Liver (tissue), 8 donors: ENCODE measurements at regions not wholly inside any gene's neighbourhood (a gene's known extent, or its start where the extent isn't known, plus 50 kb on each side); places are given as distances from the start of the nearest gene placed in this dataset.

ENCODE experiments used
- DNase-seq: peaks from one replicate; pipeline ENCODE4 v3.0.0-alpha.2; 2017; ENCODE audit warnings: low spot score
- H3K27ac ChIP-seq, 2 donors: one replicate each; pipeline ENCODE4 v1.7.0; 2013; ENCODE audit warnings: inconsistent platforms in 2 of 2, low read length in 2 of 2, control low read depth in 1 of 2, low read depth in 1 of 2, mild to moderate bottlenecking in 1 of 2
- H3K27me3 ChIP-seq, 4 donors: one replicate each; pipeline versions ENCODE4 v1.6.1 to v1.7.0; 2013; ENCODE audit warnings: low read length in 3 of 4, inconsistent platforms in 1 of 4, mild to moderate bottlenecking in 1 of 4, moderate library complexity in 1 of 4; ENCODE audit not compliant: control insufficient read depth in 4 of 4, insufficient read depth in 4 of 4
- H3K36me3 ChIP-seq, 4 donors: one replicate each; pipeline versions ENCODE4 v1.6.1 to v1.7.0; 2013; ENCODE audit warnings: low read length in 3 of 4, mild to moderate bottlenecking in 3 of 4, low read depth in 1 of 4, moderate library complexity in 1 of 4; ENCODE audit not compliant: control insufficient read depth in 4 of 4, insufficient read depth in 3 of 4
- H3K4me1 ChIP-seq, 4 donors: one replicate each; pipeline versions ENCODE4 v1.6.1 to v1.7.0; 2013; ENCODE audit warnings: low read length in 3 of 4, mild to moderate bottlenecking in 3 of 4, moderate library complexity in 1 of 4; ENCODE audit not compliant: control insufficient read depth in 4 of 4, insufficient read depth in 4 of 4
- H3K4me3 ChIP-seq, 3 donors: one replicate each; pipeline versions ENCODE4 v1.6.1 to v1.7.0; 2013; ENCODE audit warnings: low read length in 3 of 3, control low read depth in 1 of 3, low read depth in 1 of 3, mild to moderate bottlenecking in 1 of 3
- H3K9ac ChIP-seq, 2 donors: one replicate each; pipeline ENCODE4 v1.7.0; 2013; ENCODE audit warnings: low read length in 2 of 2, mild to moderate bottlenecking in 2 of 2, moderate library complexity in 2 of 2, control low read depth in 1 of 2, low read depth in 1 of 2
- H3K9me3 ChIP-seq, 4 donors: one replicate each; pipeline versions ENCODE4 v1.6.1 to v1.7.0; 2013; ENCODE audit warnings: low read length in 3 of 4; ENCODE audit not compliant: control insufficient read depth in 4 of 4
- EGR1 ChIP-seq, 2 donors: IDR thresholded peaks; 2 replicates each; pipeline ENCODE4 v1.6.1; 2016 to 2018; ENCODE audit warnings: antibody characterized with exemption in 2 of 2, low read depth in 2 of 2
- FOXA1 ChIP-seq: IDR thresholded peaks from 2 replicates; pipeline ENCODE4 v1.6.1; 2016; ENCODE audit warnings: antibody characterized with exemption
- FOXA2 ChIP-seq: IDR thresholded peaks from 2 replicates; pipeline ENCODE4 v1.6.1; 2016; ENCODE audit warnings: antibody characterized with exemption
- GABPA ChIP-seq, 2 donors: IDR thresholded peaks in 1 of 2; conservative IDR thresholded peaks in 1 of 2; 2 replicates each; pipeline ENCODE4 v1.6.1; 2016; ENCODE audit warnings: antibody characterized with exemption in 2 of 2, mild to moderate bottlenecking in 1 of 2, moderate library complexity in 1 of 2
- HNF4G ChIP-seq: IDR thresholded peaks from 2 replicates; pipeline ENCODE4 v1.6.1; 2016; ENCODE audit warnings: antibody characterized with exemption
- JUND ChIP-seq, 2 donors: IDR thresholded peaks; 2 replicates each; pipeline ENCODE4 v1.6.1; 2016; ENCODE audit warnings: antibody characterized with exemption in 2 of 2
- NR2F2 ChIP-seq: IDR thresholded peaks from 2 replicates; pipeline ENCODE4 v1.6.1; 2016; ENCODE audit warnings: antibody characterized with exemption
- RAD21 ChIP-seq, 2 donors: IDR thresholded peaks; 2 replicates each; pipeline ENCODE4 v1.6.1; 2016; ENCODE audit warnings: antibody characterized with exemption in 2 of 2, mild to moderate bottlenecking in 2 of 2
- RXRA ChIP-seq, 2 donors: IDR thresholded peaks; 2 replicates each; pipeline ENCODE4 v1.6.1; 2017 to 2018; ENCODE audit warnings: antibody characterized with exemption in 2 of 2, mild to moderate bottlenecking in 1 of 2
- SP1 ChIP-seq: IDR thresholded peaks from 2 replicates; pipeline ENCODE4 v1.6.1; 2018; ENCODE audit warnings: antibody characterized with exemption, mild to moderate bottlenecking
- TAF1 ChIP-seq: conservative IDR thresholded peaks from 2 replicates; pipeline ENCODE4 v1.6.1; 2016; ENCODE audit warnings: antibody characterized with exemption, mild to moderate bottlenecking
- YY1 ChIP-seq: IDR thresholded peaks from 2 replicates; pipeline ENCODE4 v1.6.1; 2016; ENCODE audit warnings: antibody characterized with exemption, mild to moderate bottlenecking
- WGBS: extraction: QIAGEN DNeasy Blood & Tissue Kit; methylation state at CpG from one replicate; pipeline ENCODE4 v1.1.7; 2013; 5-methylcytosine and 5-hydroxymethylcytosine counted together
- TF ChIP-seq, protein P1 (sequence below): fragments of 150-350 bp; IDR thresholded peaks from 2 replicates; pipeline ENCODE4 v1.5.1; 2017; ENCODE audit warnings: improper control_type of control experiment, low read depth, low read length; ENCODE audit not compliant: missing input control
- TF ChIP-seq, protein P2 (sequence below): IDR thresholded peaks from 2 replicates; pipeline ENCODE4 v1.6.1; 2016; ENCODE audit warnings: antibody characterized with exemption
- TF ChIP-seq, protein P3 (sequence below): IDR thresholded peaks from 2 replicates; pipeline ENCODE4 v1.6.1; 2016; ENCODE audit warnings: antibody characterized with exemption
- TF ChIP-seq, protein P4 (sequence below): IDR thresholded peaks from 2 replicates; pipeline ENCODE4 v1.6.1; 2016; ENCODE audit warnings: antibody characterized with exemption
- TF ChIP-seq, protein P5 (sequence below): IDR thresholded peaks from 2 replicates; pipeline ENCODE4 v1.6.1; 2016; ENCODE audit warnings: antibody characterized with exemption, mild to moderate bottlenecking
- donor health status: healthy.
- donor health status: healthy.
- donor health status: healthy.
- donor health status: healthy.
- donor health status: healthy.

DNA sequence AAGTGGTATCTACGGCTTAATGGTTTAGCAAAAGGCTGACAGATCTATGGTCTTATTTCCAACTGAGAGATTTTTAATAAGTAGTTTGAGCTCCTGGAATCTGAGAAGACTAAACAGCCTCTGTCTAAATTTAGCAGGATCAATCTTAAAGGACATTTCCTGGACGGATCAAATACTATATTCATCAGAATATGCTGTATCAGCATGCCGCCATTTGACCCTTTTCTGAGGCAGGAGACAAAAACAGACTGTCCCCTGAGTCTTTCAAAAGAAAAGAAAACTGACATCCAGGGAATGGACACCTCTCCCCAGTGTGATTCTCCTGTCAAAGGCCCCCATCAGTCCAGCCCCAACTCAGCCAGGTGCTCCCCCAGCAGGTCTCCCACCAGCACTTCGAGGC lies 443.7 kb downstream of the GXYLT1 start (continued):
- TF ChIP-seq, protein P1, sequence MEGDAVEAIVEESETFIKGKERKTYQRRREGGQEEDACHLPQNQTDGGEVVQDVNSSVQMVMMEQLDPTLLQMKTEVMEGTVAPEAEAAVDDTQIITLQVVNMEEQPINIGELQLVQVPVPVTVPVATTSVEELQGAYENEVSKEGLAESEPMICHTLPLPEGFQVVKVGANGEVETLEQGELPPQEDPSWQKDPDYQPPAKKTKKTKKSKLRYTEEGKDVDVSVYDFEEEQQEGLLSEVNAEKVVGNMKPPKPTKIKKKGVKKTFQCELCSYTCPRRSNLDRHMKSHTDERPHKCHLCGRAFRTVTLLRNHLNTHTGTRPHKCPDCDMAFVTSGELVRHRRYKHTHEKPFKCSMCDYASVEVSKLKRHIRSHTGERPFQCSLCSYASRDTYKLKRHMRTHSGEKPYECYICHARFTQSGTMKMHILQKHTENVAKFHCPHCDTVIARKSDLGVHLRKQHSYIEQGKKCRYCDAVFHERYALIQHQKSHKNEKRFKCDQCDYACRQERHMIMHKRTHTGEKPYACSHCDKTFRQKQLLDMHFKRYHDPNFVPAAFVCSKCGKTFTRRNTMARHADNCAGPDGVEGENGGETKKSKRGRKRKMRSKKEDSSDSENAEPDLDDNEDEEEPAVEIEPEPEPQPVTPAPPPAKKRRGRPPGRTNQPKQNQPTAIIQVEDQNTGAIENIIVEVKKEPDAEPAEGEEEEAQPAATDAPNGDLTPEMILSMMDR, result no peak

DNA sequence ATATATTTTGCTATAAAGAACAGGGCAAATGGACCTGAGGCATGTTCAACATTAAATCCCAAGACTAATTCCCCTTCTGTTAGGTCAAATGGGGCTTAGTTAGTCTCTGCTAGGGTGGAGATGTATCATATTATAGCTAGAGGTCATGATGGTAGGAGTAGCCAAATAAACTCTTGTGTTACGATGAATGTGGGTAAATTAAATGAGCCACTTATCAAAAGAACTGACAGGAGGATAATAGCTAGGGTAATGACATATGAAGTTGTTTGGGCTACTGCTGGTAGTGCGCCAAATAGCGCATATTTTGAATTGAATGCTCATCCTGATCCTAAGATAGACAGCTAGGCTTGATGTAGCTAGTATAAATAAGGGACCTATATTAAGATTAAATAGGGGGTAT lies 445.0 kb downstream of the GXYLT1 start:
- DNase-seq, result no peak
- WGBS, result 90% methylated on average over 3 of the region's 3 CpGs
- H3K27ac ChIP-seq, result no peak overlapping the region
- no peak overlapping the region for H3K4me3 ChIP-seq
- H3K4me1 ChIP-seq, result peaks cover 0 to 2% (median 0%) of the 10 kb centered on the region in 4 donors
- TF ChIP-seq YY1 (no peak), TAF1 (no peak), HNF4G (no peak)
- TF ChIP-seq, protein P2, sequence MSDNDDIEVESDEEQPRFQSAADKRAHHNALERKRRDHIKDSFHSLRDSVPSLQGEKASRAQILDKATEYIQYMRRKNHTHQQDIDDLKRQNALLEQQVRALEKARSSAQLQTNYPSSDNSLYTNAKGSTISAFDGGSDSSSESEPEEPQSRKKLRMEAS, result no peak
- peaks cover 0 to 2% (median 0%) of the 10 kb centered on the region in 4 donors for H3K27me3 ChIP-seq
- no peaks in the 10 kb centered on the region for H3K9me3 ChIP-seq
- no peak overlapping the region for H3K9ac ChIP-seq
- H3K36me3 ChIP-seq, result no peaks in the 10 kb centered on the region

DNA sequence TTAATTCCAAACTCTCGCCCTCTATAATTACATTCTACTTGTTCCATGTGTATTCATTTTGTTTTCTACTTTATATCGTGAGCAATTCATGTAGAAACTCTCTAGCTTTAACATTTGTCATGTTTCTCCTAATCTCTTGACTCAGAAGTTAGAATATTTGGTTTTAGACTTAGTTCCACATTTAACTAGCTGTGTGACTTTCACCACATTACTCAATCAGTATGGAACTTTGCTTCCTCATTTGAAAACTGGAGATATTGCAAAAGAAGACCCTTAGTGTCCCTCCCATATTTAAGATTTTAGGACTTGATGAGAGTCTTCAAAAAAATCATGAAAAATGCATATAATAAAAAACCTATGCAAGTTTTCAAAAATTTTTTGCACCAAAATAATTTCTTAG lies 447.5 kb downstream of the GXYLT1 start:
- Histone ChIP-seq H3K36me3 (no peaks in the 10 kb centered on the region), H3K9ac (no peak overlapping the region), H3K9me3 (no peaks in the 10 kb centered on the region), H3K27ac (no peak overlapping the region), H3K4me1 (peaks cover 0 to 2% (median 0%) of the 10 kb centered on the region in 4 donors), H3K27me3 (no peaks in the 10 kb centered on the region), H3K4me3 (no peak overlapping the region)
- 68% methylated on average over 2 of the region's 2 CpGs for WGBS
- DNase-seq, result no peak
- TF ChIP-seq HNF4G (no peak), FOXA1 (no peak), YY1 (no peak), RXRA (IDR thresholded peaks at IDR 0.05) (no peak), JUND (IDR thresholded peaks at IDR 0.05) (no peak), GABPA (IDR thresholded peaks at IDR 0.05 in 1 of 2, conservative IDR thresholded peaks at IDR 0.05 in 1 of 2) (no peak), EGR1 (IDR thresholded peaks at IDR 0.05; ENCODE audit: low read depth in 2 of 2) (no peak), TAF1 (no peak), NR2F2 (no peak), SP1 (no peak), FOXA2 (no peak), RAD21 (IDR thresholded peaks at IDR 0.05) (no peak)
- TF ChIP-seq, protein P3, sequence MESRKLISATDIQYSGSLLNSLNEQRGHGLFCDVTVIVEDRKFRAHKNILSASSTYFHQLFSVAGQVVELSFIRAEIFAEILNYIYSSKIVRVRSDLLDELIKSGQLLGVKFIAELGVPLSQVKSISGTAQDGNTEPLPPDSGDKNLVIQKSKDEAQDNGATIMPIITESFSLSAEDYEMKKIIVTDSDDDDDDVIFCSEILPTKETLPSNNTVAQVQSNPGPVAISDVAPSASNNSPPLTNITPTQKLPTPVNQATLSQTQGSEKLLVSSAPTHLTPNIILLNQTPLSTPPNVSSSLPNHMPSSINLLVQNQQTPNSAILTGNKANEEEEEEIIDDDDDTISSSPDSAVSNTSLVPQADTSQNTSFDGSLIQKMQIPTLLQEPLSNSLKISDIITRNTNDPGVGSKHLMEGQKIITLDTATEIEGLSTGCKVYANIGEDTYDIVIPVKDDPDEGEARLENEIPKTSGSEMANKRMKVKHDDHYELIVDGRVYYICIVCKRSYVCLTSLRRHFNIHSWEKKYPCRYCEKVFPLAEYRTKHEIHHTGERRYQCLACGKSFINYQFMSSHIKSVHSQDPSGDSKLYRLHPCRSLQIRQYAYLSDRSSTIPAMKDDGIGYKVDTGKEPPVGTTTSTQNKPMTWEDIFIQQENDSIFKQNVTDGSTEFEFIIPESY, result no peak
- TF ChIP-seq, protein P4, sequence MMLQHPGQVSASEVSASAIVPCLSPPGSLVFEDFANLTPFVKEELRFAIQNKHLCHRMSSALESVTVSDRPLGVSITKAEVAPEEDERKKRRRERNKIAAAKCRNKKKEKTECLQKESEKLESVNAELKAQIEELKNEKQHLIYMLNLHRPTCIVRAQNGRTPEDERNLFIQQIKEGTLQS, result no peak
- TF ChIP-seq, protein P5, sequence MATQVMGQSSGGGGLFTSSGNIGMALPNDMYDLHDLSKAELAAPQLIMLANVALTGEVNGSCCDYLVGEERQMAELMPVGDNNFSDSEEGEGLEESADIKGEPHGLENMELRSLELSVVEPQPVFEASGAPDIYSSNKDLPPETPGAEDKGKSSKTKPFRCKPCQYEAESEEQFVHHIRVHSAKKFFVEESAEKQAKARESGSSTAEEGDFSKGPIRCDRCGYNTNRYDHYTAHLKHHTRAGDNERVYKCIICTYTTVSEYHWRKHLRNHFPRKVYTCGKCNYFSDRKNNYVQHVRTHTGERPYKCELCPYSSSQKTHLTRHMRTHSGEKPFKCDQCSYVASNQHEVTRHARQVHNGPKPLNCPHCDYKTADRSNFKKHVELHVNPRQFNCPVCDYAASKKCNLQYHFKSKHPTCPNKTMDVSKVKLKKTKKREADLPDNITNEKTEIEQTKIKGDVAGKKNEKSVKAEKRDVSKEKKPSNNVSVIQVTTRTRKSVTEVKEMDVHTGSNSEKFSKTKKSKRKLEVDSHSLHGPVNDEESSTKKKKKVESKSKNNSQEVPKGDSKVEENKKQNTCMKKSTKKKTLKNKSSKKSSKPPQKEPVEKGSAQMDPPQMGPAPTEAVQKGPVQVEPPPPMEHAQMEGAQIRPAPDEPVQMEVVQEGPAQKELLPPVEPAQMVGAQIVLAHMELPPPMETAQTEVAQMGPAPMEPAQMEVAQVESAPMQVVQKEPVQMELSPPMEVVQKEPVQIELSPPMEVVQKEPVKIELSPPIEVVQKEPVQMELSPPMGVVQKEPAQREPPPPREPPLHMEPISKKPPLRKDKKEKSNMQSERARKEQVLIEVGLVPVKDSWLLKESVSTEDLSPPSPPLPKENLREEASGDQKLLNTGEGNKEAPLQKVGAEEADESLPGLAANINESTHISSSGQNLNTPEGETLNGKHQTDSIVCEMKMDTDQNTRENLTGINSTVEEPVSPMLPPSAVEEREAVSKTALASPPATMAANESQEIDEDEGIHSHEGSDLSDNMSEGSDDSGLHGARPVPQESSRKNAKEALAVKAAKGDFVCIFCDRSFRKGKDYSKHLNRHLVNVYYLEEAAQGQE, result no peak
- TF ChIP-seq, protein P1, result no peak
- TF ChIP-seq, protein P2, result no peak
